ENCODE measurements at regions not wholly inside any gene's neighbourhood (a gene's known extent, or its start where the extent isn't known, plus 50 kb on each side); places are given as distances from the start of the nearest gene placed in this dataset.

- no peak for DNase-seq (ENCODE audit: low read depth)
- TF ChIP-seq CTCF (IDR thresholded peaks at IDR 0.05; ENCODE audit: control insufficient read depth, insufficient read depth, low read depth, low read length, missing control alignments): no peak
- H3K4me3 ChIP-seq (ENCODE audit: control insufficient read depth, low read depth, low read length): no peak overlapping the region
These were observed 582.6 kb downstream of the METTL15 start for GRCh38 chr11:28690746-28691145.

DNA sequence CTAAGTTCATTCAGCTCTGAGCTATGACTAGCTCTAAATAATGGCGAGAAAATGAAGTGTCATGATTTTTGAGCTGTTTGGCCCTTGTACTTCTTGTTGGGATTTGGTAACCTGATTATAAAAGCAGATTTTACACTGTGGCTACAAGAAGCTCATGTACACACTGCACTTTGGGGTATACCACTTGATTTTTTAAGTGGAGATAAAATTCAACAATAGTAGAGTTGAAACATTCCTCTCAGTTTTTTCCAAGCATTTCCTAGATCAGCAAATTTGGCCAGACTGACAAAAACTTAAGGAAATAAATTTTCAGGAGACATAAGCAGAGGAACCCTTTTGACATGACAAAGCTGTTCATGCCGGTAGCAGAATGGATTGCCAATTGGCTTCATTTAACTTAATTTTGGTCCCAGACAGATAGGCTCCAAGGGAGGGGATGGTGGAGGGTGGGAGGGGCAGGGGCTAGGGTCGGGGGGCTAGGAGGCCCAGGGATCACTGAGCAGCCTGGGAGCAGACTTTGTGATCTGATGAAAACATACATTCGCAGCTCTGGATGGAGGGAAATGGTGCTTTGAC is 575.9 kb downstream of the METTL15 start:
- TF ChIP-seq CTCF (IDR thresholded peaks at IDR 0.05; ENCODE audit: control insufficient read depth, insufficient read depth, low read depth, low read length, missing control alignments): no peak
- no peak overlapping the region for H3K4me3 ChIP-seq (ENCODE audit: control insufficient read depth, low read depth, low read length)
- no peak for DNase-seq (ENCODE audit: low read depth)

GRCh38 chr11:28679795-28680468 is 571.7 kb downstream of the METTL15 start:
- H3K4me3 ChIP-seq (ENCODE audit: control insufficient read depth, low read depth, low read length): no peak overlapping the region
- peak; percentile 67 for DNase-seq (ENCODE audit: low read depth)
- TF ChIP-seq CTCF (IDR thresholded peaks at IDR 0.05; ENCODE audit: control insufficient read depth, insufficient read depth, low read depth, low read length, missing control alignments): no peak

- no peak for DNase-seq (ENCODE audit: low read depth)
- TF ChIP-seq CTCF (IDR thresholded peaks at IDR 0.05; ENCODE audit: control insufficient read depth, insufficient read depth, low read depth, low read length, missing control alignments): no peak
- H3K4me3 ChIP-seq (ENCODE audit: control insufficient read depth, low read depth, low read length): no peak overlapping the region
These were observed 569.5 kb downstream of the METTL15 start for GRCh38 chr11:28677721-28678120.

- no peak for DNase-seq (ENCODE audit: low read depth)
- H3K4me3 ChIP-seq (ENCODE audit: control insufficient read depth, low read depth, low read length): no peak overlapping the region
- TF ChIP-seq CTCF (IDR thresholded peaks at IDR 0.05; ENCODE audit: control insufficient read depth, insufficient read depth, low read depth, low read length, missing control alignments): no peak
These were observed 567.0 kb downstream of the METTL15 start for GRCh38 chr11:28675183-28675582.

- peak; percentile 93 for DNase-seq (ENCODE audit: low read depth)
- peak; percentile 63 for TF ChIP-seq CTCF (IDR thresholded peaks at IDR 0.05; ENCODE audit: control insufficient read depth, insufficient read depth, low read depth, low read length, missing control alignments)
- H3K4me3 ChIP-seq (ENCODE audit: control insufficient read depth, low read depth, low read length): no peak overlapping the region
These were observed 566.4 kb downstream of the METTL15 start for GRCh38 chr11:28674433-28675103.
